ENCODE measurements at regions not wholly inside any gene's neighbourhood (a gene's known extent, or its start where the extent isn't known, plus 50 kb on each side); places are given as distances from the start of the nearest gene placed in this dataset.

- H3K36me3 ChIP-seq, result no peaks in the 10 kb centered on the region
- TF ChIP-seq CTCF (IDR thresholded peaks at IDR 0.05), result no peak
- no peak overlapping the region for H3K4me3 ChIP-seq
- peaks cover 41 to 75% of the 10 kb centered on the region in 2 donors for H3K4me1 ChIP-seq
- intact Hi-C loops (cut with DNase I), result no loop called here
- peak overlapping the region; percentile 62 to 69 for H3K27ac ChIP-seq
- H3K9me3 ChIP-seq, result no peaks in the 10 kb centered on the region
- no peaks in the 10 kb centered on the region for H3K27me3 ChIP-seq
- ATAC-seq (no peak), DNase-seq (no peak)
Observed at GRCh38 chr6:11428895-11429294, 108.7 kb upstream of the TMEM170B start.

GRCh38 chr6:11428371-11428770 lies 109.2 kb upstream of the TMEM170B start:
- ATAC-seq, result peak; percentile 17
- Histone ChIP-seq H3K27me3 (no peaks in the 10 kb centered on the region), H3K27ac (peak overlapping the region; percentile 62 to 69)

GRCh38 chr6:11427723-11428245 lies 109.8 kb upstream of the TMEM170B start:
- TF ChIP-seq CTCF (IDR thresholded peaks at IDR 0.05), result no peak
- peak; percentile 30 for ATAC-seq
- Histone ChIP-seq H3K4me3 (no peak overlapping the region), H3K27ac (peak overlapping the region; percentile 62 to 69), H3K27me3 (no peaks in the 10 kb centered on the region), H3K4me1 (peaks cover 35 to 70% of the 10 kb centered on the region in 2 donors), H3K9me3 (no peaks in the 10 kb centered on the region), H3K36me3 (no peaks in the 10 kb centered on the region)
- intact Hi-C loops (cut with DNase I), result no loop called here
- DNase-seq, result no peak

More at GRCh38 chr6:11428371-11428770, 109.2 kb upstream of the TMEM170B start:
- Histone ChIP-seq H3K9me3 (no peaks in the 10 kb centered on the region), H3K36me3 (no peaks in the 10 kb centered on the region), H3K4me3 (no peak overlapping the region), H3K4me1 (peaks cover 36 to 75% of the 10 kb centered on the region in 2 donors)
- no peak for TF ChIP-seq CTCF (IDR thresholded peaks at IDR 0.05)
- DNase-seq, result no peak
- intact Hi-C loops (cut with DNase I), result no loop called here

- intact Hi-C loops (cut with DNase I), result no loop called here
- Histone ChIP-seq H3K27me3 (no peaks in the 10 kb centered on the region), H3K4me1 (peaks cover 35 to 65% of the 10 kb centered on the region in 2 donors), H3K4me3 (no peak overlapping the region), H3K27ac (peak overlapping the region; percentile 62 to 69), H3K36me3 (no peaks in the 10 kb centered on the region), H3K9me3 (no peaks in the 10 kb centered on the region)
- DNase-seq, result no peak
- ATAC-seq, result no peak
- no peak for TF ChIP-seq CTCF (IDR thresholded peaks at IDR 0.05)
Observed at GRCh38 chr6:11427091-11427722, 110.3 kb upstream of the TMEM170B start.

GRCh38 chr6:11426571-11426970 lies 111.0 kb upstream of the TMEM170B start:
- no peak for DNase-seq
- peak; percentile 8 for ATAC-seq
- Histone ChIP-seq H3K36me3 (no peaks in the 10 kb centered on the region), H3K9me3 (no peaks in the 10 kb centered on the region), H3K4me1 (peaks cover 35 to 58% of the 10 kb centered on the region in 2 donors), H3K4me3 (no peak overlapping the region), H3K27me3 (no peaks in the 10 kb centered on the region), H3K27ac (peak overlapping the region in 1 of 2 donors; percentile 53)
- no peak for TF ChIP-seq CTCF (IDR thresholded peaks at IDR 0.05)
- intact Hi-C loops (cut with DNase I), result no loop called here
